Embryonic facial prominence (tissue), 1 donor: ENCODE measurements at regions not wholly inside any gene's neighbourhood (a gene's known extent, or its start where the extent isn't known, plus 50 kb on each side); places are given as distances from the start of the nearest gene placed in this dataset.

Experiments used
- DNase-seq: peaks from one replicate; pipeline ENCODE4 v3.0.0-alpha.2; 2016; ENCODE audit errors: extremely low spot score

DNA sequence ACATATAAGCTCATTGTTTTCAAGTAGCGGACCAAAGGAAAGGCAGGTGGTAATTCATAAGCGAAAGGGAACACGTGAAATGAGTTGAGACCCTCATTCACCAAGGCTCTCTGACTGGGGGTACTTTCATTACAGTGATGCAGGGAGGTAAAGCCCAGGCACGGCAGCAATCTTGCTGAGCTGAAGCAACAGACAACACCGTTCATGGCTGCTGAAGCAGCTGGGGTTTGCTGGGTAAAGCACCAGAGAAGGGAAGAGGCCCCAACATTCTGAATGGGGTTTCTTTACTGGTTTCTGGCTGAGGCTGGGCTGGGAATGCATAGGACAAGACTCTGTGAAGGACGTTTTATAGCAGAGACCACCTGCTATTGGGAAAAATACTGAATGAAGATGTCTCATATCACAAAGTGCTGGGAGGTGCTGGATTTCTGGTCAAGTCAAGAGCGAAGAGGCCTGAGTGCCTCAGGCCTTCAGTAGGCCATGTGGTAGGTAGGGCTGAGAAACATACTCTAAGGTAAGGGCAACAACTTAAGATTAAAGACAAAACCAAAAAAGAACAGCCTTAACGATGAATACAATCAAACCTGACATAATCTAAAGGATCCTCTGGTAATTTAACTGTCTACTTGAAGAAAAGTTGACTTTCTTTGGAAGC lies 324.7 kb upstream of the PIK3C3 start:
- no peak for DNase-seq

DNA sequence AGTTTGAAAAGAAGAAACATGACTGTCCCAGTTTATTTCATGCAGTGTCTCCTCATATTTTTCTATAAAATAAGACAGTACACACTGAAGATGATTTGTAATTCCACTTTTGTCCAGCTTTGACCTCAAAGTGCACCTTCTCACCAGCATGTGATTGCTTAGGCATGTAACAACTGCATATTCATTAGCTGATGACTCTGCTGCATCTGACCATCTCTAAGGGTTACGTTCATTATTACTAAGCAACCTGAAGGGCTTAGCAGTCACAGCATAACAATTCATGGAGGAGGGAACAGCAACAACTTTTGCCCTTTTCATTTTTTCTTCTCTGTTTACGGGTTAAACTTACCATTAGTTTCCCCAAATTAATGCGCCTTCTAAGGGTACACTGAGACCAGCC lies 330.6 kb upstream of the PIK3C3 start:
- no peak for DNase-seq

DNA sequence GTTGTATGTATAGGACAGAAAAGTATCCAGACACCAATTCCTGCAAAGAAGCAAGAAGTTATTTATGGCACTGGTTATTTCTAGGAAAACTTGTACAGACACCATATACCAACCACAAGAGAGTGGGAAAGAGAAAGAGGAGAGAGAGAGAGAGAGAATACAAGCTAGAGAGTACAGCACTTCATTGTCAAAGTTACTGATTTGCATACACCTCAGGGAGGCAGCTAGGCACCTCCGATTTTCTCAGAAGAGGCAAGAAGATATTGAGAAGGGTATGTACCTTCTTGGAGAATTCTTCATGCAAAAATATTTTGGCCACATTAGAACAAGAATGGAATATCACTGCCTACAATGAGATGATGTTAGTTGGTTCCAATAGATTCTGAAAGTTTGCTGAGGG lies 333.9 kb upstream of the PIK3C3 start:
- DNase-seq, result no peak

DNA sequence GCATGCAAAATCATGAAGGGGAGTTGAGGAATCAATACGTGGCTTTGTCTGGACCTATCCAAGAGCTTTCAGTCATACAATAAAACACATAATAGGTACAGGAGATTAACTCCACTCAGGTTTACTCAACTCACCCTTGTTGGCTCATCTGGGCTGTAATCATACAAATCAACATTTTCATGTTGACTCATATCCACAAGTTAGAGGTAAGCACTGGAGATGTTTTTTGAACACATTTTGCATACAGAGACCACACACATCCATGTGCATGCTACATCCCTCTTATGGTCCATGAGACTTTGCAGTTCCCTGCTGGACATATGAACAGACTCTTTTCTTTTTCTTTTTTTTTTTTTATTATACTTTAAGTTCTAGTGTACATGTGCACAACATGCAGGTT lies 336.9 kb upstream of the PIK3C3 start:
- no peak for DNase-seq

DNA sequence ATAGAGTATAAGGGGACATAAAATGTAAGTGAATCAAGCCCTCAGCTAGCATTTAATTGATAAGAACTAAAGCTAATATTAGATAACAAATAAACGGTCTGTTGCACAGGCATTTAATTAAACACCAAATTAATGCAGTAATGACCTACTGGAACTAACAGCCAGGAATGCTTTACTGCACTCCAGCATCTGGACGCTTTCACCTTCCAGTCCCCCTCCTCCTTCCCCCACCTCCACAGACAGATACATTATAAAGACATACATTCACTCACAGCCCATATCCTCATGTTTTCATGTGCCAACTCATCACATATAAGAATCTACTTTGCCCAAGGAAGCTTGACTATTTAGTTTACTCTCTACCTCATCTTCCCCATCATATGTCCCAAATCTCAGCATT lies 337.4 kb upstream of the PIK3C3 start:
- DNase-seq, result no peak

DNA sequence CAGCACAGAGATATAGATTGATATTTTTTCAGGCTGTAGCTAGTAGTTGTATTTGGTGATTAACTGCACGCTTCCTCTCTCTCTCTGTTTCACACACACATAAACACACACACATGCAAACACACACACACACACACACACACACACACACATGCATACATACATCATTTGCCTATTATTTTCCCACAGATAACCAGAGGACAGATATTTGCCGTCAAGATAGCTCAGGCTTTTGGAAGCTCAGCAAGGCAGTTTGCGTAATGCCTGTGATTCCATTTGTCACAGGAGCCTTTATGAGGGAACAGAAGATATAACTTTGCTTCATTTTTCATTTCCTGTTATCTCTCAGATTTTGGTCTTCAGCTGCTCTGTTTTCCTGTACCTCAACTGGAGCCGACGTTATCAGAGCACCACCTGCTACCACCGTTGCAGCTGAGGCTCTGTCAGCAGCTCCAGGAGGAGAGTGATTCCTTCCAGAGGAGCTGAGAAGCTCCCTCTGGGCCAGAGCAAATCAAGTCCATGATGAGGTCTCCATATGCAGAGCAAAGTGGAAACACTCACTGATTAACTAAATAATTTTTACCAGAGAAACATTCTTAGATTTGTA lies 341.9 kb upstream of the PIK3C3 start:
- no peak for DNase-seq

DNA sequence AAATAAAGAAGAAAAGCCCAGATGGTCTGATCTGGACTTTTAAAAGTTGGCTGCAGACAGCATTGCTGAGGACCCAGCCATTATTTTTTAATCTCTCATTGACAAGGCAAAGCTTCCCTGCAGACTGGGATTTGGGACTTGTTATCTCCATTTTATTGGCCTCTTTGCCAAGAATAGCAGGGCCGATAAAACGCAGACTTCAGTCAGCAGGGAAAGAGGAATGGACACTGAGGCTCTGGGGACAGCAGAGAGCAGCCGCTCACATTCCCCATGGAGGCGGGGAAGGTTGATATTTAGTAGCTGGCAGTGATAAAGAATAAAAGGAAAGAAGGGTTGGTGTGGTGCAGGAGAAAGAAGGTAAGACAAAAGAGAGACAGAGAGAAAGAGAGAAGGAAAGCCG lies 350.1 kb upstream of the PIK3C3 start:
- no peak for DNase-seq

DNA sequence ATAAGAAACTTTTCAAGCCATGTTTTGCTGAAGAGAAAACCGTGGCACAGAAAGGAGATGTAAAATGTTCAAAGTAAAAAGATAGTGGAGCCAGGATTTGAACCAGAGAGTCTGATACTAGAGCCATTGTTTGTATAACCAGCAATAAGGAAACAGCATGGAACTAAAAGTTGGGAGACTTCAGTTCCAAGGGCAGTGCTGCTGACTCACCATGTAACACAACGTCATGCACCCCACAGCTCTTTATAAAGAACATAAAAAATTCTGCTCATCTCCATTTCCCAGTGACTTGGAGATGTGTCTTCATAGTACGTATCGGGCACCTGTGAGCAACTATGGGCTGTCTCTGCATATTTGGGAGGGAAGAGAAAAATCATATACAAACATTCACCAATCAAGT lies 353.0 kb upstream of the PIK3C3 start:
- DNase-seq, result no peak

DNA sequence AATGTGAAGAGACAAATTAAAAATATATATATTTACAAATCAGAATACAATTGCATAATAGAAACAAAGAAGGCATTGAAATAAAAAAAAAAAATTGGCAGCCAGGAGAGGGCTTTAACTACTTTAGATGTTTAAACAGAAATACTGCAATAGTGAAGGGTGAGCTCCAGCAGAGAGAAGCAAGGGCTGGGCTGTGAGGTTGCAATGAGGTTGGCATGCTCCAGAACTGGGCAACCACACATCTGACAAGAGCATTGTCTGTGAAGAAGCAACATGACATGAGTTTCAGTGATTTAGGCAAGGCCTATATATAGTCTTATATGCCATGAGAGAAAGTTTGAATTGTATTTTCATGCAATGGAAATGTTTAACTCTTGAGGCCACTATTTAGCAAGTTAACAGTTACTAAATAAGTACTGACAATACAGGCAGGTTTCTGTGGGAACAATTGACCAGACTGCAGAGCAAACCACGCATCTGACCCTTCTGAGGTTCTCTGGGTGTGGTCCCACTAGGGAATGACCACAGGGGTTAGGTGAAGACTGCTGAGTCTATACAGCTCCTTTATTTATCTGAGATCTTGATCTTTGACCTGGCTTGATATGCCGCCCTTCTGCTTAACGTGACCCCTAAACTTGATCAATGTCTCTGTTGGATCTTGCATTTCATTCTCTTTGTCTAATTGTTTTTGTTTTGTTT lies 354.2 kb upstream of the PIK3C3 start:
- DNase-seq, result no peak

DNA sequence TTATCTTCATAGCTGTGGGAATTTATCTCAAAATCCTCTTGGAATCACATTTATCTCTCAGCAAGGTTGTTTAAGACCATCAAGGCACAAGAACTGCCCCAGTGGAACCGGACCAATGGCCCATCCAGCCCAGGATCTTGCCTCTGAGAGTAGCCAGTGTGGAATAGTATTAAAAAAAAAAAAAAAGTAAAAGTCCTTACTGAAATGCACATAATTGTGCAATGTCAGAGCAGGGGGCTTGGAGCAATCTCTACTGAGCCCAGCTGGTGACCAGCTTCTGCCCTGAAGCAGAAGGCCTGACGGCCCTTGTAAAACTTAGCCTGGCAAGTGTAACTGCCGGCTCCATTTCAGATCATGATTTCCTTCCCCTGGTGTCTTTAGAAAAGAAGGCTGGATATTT lies 355.6 kb upstream of the PIK3C3 start:
- no peak for DNase-seq

DNA sequence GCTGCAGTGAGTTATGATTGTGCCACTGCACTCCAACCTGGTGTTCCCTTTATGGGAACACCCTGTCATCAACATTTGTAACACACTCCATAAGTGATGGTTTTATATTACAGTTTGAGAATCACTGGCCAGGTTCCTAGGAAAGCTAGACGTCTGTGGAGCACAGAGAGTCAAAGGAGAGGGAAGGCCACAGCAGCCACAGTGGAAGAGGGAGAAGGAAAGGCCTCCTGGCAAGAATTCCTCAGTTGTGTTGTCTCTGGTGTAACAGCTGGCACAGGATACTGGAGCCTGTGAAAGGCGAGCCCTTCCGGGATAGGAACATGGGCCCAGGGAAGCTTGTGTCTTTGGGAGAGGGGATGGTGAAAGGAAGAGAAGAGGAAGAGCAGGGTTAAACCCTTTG lies 360.5 kb upstream of the PIK3C3 start:
- no peak for DNase-seq

DNA sequence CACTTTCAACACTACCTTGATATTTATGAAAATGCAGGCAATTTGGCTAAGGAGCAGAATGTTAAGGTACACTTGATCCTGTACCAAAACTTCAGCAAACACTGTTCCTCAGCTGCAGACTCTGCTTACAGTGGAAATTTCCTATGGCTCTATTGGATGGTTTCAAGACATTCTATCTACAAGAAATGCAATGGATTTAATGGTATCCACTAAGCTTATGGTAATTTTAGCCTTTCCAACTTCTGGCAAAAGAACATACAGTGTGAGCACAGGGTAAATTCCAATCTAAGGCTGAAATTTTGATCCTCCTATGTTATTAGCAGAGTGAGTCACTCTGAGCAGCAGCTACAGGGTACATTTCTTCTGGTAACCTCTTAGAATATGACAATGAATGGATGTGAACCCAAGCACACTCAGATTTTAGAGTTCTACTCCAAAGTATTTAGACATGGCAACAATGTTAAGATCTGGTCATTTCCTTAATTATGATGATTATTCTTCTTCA lies 361.8 kb upstream of the PIK3C3 start:
- DNase-seq, result no peak

DNA sequence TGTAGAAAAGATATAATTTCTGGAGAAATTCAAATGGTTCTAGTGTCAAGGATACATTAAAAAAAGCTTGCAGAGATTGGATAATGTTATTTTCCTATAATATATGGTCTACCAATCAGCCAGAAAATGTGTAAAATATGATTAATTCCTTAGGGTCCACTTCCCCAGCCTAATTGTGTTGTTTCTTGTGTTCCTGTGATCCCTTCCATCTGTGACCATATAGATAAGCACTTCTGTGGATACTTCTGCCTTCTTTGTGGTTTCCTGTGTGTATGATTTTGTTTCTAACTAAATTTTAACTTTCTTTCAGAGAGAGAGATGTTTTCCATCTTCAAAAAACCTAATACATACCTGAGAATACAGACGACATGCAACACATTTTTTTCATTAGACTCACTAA lies 367.1 kb upstream of the PIK3C3 start:
- DNase-seq, result no peak

DNA sequence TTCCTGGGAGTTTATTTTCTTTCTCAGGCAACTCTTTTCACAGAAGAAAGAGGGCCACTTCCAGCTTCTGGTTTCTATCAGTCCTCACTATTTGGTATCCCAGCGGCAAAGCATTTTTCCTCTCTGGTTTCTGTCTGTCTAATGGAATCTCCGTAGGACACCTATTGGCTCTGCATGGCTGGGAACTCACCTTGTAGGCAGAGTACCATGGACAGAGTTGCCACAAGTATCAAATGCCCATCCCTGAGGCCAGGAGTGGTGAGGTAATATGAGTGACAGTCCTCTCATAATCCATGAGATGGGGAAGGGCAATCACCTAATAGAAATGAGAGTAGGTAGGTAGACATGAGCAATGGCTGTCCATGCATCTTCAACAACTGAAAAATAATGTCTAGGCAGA lies 369.5 kb upstream of the PIK3C3 start:
- no peak for DNase-seq

DNA sequence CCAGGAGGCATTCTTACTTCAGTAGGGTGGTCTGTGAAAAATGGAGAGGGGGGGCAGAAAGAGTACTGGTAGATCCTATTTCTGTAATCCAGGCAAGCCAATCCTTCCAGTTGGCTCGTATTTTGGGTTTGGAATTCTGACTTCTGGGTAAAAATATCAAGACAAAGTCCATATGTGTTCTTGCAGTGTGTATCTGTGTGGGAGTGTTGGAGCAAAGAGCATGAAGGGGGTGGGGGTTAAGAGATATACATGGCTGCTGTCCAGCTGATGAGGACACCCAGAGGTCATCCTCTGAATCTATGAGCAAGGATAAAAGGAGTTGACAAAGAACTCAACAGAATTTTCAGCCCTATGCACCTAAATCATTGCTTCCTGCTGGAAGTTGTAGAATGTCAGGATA lies 375.8 kb upstream of the PIK3C3 start:
- no peak for DNase-seq

DNA sequence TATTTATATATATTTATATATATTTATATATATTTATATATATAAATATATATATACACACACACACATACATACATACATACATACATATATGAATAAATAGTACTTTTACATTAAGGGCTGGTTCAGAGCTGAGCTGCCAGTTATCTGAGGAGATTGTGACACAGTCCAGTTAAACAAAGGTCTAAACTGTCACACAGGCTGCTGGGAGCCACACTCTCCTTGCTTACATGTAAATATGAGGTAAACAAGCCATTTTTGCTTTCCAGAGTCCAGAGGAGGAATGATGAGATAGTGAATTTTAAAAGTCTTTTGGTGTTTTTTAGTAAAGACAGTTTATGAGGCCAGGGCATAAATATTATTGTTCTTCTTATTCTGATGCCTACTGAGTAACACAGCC lies 377.5 kb upstream of the PIK3C3 start:
- no peak for DNase-seq

DNA sequence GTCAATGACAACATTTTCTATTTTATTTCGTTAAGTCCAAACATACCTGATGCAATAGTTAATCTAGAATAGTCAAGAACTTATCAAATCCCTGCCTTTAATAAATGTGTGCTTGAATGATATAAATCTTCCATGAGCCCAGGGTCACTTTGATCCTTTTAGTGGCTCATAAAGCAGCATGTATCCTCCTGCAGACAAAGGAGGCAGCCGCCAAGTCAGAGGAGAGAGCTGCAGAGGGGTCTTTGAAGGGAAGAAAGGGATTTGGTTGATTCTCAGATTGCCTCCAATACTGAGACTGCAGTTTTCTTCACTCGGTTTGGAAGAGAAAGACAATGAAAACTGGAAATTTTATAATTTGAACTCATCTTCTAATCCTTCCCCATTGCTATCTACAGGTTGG lies 378.4 kb upstream of the PIK3C3 start:
- no peak for DNase-seq

DNA sequence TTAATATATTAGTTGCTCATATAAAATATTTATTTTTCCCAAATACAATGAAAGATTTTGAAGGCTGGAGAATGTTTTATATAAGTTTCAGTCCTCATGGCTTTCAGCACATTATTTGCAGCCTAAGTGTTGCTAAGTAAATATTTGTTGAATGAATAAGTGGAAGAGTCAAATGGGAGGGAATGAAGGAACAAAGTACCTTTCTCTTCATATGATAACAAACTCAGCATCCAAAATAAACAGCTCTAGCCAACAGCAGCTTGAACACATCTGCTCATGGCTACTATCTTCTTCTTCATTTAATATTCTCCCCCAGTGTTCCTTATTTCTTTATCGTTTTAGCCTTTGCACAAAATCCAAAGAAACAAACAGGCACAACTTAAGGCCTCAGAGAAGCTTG lies 385.2 kb upstream of the PIK3C3 start:
- DNase-seq, result no peak

DNA sequence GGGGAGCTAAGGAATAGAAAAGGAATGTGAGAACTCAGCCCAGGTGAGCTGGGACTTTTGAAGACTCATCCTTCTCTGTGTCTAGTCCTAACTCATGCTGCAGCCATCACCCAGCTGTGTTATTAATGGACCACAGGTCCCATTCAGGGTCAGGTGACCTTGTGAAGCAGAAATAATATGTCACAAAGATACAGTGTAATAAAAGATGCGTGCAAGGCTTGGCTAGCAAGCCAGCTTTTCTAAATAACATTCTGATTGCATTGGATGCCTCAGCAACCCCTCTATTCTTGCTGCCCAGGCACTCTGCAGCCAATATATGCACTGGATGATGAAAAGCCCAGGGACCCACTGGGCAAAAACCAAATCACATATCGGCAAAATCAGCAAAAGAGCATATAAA lies 393.1 kb upstream of the PIK3C3 start:
- no peak for DNase-seq

DNA sequence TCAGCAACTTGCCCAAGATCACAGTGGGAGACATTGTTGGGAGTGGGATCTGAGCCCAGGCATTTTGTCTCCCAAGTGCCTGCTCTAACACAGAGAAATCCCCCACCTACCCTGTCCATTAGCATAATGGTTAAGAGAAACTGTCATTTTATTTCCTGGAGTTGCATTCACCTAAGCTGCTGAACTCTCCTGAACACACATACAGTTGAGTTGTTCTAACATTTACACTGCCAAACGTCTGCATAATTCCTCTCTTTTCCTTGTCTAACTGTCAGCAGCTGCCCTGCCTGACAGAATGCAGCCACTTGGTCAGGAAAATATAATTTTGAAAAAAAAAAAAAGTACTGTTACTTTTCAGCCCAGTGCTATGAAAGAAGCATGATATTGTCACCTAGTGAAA lies 396.3 kb upstream of the PIK3C3 start:
- DNase-seq, result no peak

DNA sequence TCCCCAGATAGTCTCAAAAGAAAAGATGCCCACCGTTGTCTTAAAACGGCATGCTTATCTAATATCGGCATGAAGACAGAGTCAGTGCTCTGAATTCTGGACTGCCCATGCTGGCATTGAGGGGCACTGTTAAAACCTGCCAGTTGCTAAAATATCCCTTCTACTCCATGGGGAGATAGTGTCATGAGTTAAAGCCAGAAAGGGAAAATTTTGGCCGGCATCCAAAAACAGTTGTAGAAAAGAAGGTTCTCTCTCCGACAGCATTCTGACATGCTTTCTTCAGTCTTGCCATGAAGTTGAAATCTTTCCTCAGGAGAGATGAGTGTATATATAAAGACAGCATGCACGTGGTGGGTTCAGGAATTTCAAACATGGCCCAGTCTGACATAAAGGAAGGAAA lies 401.3 kb upstream of the PIK3C3 start:
- no peak for DNase-seq

DNA sequence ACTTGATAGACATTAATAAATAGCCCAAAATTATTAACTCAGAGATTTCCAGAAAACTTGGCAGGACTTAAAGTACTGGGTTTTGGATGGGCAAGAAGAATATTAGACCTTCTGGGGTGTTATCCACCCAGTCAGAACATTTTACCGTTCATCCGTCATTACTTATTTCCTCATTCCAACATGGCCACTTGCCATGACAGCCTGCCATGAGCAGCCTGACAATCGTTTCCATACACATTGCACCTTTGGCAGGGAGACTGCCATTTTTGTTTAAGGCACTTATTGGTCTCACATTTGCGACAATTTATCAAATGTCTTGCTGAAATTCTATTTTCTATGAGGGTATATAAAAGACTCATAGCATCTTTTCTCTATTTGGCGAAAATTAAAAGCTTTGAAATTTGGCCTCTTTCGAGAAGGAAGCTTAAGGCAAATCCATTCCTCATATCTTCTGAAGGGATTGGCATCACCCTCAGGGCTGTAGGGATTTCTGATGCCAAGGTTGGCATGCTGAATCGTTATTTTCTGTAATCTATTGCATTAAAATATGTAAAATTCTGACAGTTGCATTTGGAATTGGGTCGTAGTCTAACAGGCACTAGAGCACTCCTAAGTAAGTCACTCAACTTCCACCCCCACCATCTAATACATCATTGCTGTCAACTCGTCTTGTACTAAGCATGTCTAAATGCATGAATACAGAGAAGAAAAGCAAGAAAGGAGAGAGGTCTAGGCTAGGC lies 406.3 kb upstream of the PIK3C3 start:
- no peak for DNase-seq
